Vagina (tissue), 2 donors: ENCODE measurements at regions not wholly inside any gene's neighbourhood (a gene's known extent, or its start where the extent isn't known, plus 50 kb on each side); places are given as distances from the start of the nearest gene placed in this dataset.
"Not testable (repeated sequence)": the region's sequence is repeated elsewhere in the genome, so short reads cannot be mapped to it uniquely, and the experiment has no call there.

Source experiments
- POLR2AphosphoS5 ChIP-seq, 2 donors: sonication (generic); formaldehyde crosslinking; IDR thresholded peaks; one replicate each; pipeline ENCODE4 v1.9.0; 2017; ENCODE audit warnings: antibody characterized with exemption in 2 of 2, mild to moderate bottlenecking in 2 of 2, low read depth in 1 of 2; ENCODE audit not compliant: insufficient read depth in 1 of 2
- TF ChIP-seq, protein P1 (sequence below), 3 experiments: fragments of 450-650 bp in 2 of 3; fragments of 200-600 bp in 1 of 3; sonication (generic) in 1 of 3; IDR thresholded peaks; one replicate each; pipeline ENCODE4 v1.5.1; 2017 to 2019; ENCODE audit warnings: antibody characterized with exemption in 3 of 3, mild to moderate bottlenecking in 2 of 3, moderate library complexity in 2 of 3

DNA sequence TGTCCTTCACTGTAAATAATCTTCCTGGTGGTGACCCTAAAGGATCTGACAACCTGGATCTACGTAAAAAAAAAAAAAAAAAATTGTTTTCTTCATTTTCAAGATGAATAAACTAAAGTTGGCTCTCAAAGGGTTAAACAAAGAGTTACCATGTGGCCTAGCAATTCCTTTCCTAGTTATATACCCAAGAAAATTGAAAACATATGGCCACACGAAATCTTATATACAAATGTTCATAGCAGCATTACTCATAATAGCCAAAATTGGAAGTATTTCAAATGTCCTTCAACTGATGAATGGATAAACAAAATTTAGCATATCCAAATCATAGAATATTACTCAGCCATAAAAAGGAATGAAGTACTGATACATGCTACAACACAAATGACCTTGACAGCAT, 145.3 kb upstream of the NBPF9 start:
- TF ChIP-seq, protein P1, sequence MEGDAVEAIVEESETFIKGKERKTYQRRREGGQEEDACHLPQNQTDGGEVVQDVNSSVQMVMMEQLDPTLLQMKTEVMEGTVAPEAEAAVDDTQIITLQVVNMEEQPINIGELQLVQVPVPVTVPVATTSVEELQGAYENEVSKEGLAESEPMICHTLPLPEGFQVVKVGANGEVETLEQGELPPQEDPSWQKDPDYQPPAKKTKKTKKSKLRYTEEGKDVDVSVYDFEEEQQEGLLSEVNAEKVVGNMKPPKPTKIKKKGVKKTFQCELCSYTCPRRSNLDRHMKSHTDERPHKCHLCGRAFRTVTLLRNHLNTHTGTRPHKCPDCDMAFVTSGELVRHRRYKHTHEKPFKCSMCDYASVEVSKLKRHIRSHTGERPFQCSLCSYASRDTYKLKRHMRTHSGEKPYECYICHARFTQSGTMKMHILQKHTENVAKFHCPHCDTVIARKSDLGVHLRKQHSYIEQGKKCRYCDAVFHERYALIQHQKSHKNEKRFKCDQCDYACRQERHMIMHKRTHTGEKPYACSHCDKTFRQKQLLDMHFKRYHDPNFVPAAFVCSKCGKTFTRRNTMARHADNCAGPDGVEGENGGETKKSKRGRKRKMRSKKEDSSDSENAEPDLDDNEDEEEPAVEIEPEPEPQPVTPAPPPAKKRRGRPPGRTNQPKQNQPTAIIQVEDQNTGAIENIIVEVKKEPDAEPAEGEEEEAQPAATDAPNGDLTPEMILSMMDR (IDR thresholded peaks at IDR 0.05), result not testable (repeated sequence)
- not testable (repeated sequence) for TF ChIP-seq POLR2AphosphoS5 (IDR thresholded peaks at IDR 0.05; ENCODE audit: insufficient read depth in 1 of 2, low read depth in 1 of 2)
